ENCODE measurements at regions not wholly inside any gene's neighbourhood (a gene's known extent, or its start where the extent isn't known, plus 50 kb on each side); places are given as distances from the start of the nearest gene placed in this dataset.

DNA sequence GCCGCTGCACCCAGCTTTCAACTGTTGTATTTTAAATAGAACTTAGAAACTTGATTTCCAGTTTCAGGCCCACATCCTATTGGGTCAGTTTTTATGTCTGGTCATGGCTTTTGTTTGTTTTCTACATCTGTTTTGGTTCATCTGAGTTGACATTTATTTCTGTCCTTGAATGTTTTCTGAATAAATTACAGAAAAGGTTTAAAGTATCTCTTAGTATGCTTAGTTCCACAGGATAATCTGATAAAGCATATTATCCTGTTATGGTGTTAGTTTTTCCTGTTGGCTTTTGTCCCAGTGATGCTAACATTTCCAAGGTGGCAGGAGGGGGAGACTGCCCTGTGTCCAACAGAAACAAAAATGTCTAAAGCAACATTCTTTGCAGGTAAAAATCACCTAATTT lies 733.2 kb downstream of the INHBA start:
- no peak for TF ChIP-seq CTCF (IDR thresholded peaks at IDR 0.05)
- Histone ChIP-seq H3K4me3 (no peak overlapping the region), H3K27me3 (replicated peaks; ENCODE audit: insufficient read depth) (no peaks in the 10 kb centered on the region), H3K36me3 (no peaks in the 10 kb centered on the region), H3K27ac (no peak overlapping the region), H3K4me1 (ENCODE audit: control insufficient read depth in 1 of 2, low read depth in 2 of 2) (no peaks in the 10 kb centered on the region), H3K9me3 (no peaks in the 10 kb centered on the region)
- DNase-seq (ENCODE audit: low spot score), result no peak
- no peak for ATAC-seq (ENCODE audit: insufficient number of reproducible peaks, low FRiP score, low read depth)

GRCh38 chr7:40966693-40967092 lies 736.2 kb downstream of the INHBA start:
- DNase-seq (ENCODE audit: low spot score), result no peak
- H3K27me3 ChIP-seq (replicated peaks; ENCODE audit: insufficient read depth), result no peaks in the 10 kb centered on the region
- no peaks in the 10 kb centered on the region for H3K9me3 ChIP-seq
- H3K4me1 ChIP-seq (ENCODE audit: control insufficient read depth in 1 of 2, low read depth in 2 of 2), result no peaks in the 10 kb centered on the region
- ATAC-seq (ENCODE audit: insufficient number of reproducible peaks, low FRiP score, low read depth), result no peak
- H3K27ac ChIP-seq, result no peak overlapping the region
- H3K36me3 ChIP-seq, result no peaks in the 10 kb centered on the region
- no peak overlapping the region for H3K4me3 ChIP-seq
- no peak for TF ChIP-seq CTCF (IDR thresholded peaks at IDR 0.05)

DNA sequence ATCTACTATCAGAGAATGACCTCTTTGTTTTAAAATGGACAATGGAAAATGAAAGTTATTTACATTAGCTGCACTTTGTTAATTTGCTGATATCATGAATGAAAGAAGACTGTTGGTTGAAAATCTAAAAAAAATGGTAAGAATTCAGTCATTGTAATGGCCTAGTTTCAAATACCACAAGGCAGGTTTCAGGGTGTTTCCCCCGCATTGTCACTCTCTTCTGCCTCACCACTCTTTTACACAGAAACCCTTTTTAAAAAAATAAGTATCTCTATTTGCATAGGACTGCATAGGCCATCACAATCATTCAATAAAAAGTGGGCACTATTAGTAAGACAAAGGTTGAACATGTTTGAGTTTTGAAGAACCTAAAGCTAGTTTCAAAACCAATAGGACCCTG lies 737.1 kb downstream of the INHBA start:
- no peaks in the 10 kb centered on the region for H3K9me3 ChIP-seq
- no peak for TF ChIP-seq CTCF (IDR thresholded peaks at IDR 0.05)

DNA sequence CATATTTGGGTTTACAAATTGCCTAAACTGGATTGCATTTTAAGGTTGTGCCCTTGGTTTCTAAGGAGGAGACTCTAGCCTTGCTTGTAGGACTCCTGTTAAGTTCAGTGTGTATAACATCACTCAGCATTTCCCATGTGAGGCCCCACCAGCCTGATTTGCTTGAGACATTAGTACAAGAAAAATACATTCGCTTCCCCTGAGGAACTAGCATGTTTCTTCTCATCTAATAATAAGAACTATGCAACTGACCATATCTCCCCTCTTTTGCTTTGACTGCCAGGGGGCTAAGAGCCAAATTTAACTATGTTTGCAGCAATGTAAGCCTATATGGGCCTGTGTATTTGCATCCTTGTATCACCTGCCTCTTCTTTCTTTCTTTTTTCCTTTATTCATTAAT lies 737.9 kb downstream of the INHBA start:
- H3K36me3 ChIP-seq, result no peaks in the 10 kb centered on the region
- no peaks in the 10 kb centered on the region for H3K27me3 ChIP-seq (replicated peaks; ENCODE audit: insufficient read depth)
- H3K27ac ChIP-seq, result no peak overlapping the region
- ATAC-seq (ENCODE audit: insufficient number of reproducible peaks, low FRiP score, low read depth), result no peak
- no peak for DNase-seq (ENCODE audit: low spot score)
- no peaks in the 10 kb centered on the region for H3K4me1 ChIP-seq (ENCODE audit: control insufficient read depth in 1 of 2, low read depth in 2 of 2)
- no peaks in the 10 kb centered on the region for H3K9me3 ChIP-seq
- TF ChIP-seq CTCF (IDR thresholded peaks at IDR 0.05), result no peak
- H3K4me3 ChIP-seq, result no peak overlapping the region

More for the DNA sequence above, 737.1 kb downstream of the INHBA start:
- H3K4me1 ChIP-seq (ENCODE audit: control insufficient read depth in 1 of 2, low read depth in 2 of 2), result no peaks in the 10 kb centered on the region
- H3K36me3 ChIP-seq, result no peaks in the 10 kb centered on the region
- no peaks in the 10 kb centered on the region for H3K27me3 ChIP-seq (replicated peaks; ENCODE audit: insufficient read depth)
- no peak for DNase-seq (ENCODE audit: low spot score)
- no peak for ATAC-seq (ENCODE audit: insufficient number of reproducible peaks, low FRiP score, low read depth)
- H3K27ac ChIP-seq, result no peak overlapping the region
- no peak overlapping the region for H3K4me3 ChIP-seq

DNA sequence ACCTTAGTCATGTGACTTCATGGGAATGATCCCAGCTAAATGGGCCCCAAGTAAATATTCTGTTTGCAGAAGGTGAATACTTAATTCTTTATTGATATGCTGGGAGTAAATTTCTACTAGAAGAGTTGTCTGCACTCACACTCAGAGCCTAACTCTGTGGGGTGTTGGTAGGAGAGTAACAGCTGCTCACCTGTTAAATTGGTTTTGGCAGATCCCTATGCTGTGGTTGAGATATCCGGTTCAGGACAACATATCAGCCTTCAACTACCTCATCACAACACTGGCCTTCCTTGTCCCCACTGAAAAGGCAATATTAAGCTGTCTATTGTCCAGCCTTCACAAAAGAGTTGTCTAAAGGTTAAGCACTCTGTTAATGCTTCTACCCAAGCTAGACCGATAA lies 738.3 kb downstream of the INHBA start:
- no peak for DNase-seq (ENCODE audit: low spot score)
- no peak for ATAC-seq (ENCODE audit: insufficient number of reproducible peaks, low FRiP score, low read depth)
- Histone ChIP-seq H3K27ac (no peak overlapping the region), H3K36me3 (no peaks in the 10 kb centered on the region), H3K4me3 (no peak overlapping the region), H3K27me3 (replicated peaks; ENCODE audit: insufficient read depth) (no peaks in the 10 kb centered on the region), H3K4me1 (ENCODE audit: control insufficient read depth in 1 of 2, low read depth in 2 of 2) (no peaks in the 10 kb centered on the region), H3K9me3 (no peaks in the 10 kb centered on the region)
- no peak for TF ChIP-seq CTCF (IDR thresholded peaks at IDR 0.05)
